HG03439 (cell line): ENCODE measurements at regions not wholly inside any gene's neighbourhood (a gene's known extent, or its start where the extent isn't known, plus 50 kb on each side); places are given as distances from the start of the nearest gene placed in this dataset.
"Not testable (repeated sequence)": the region's sequence is repeated elsewhere in the genome, so short reads cannot be mapped to it uniquely, and the experiment has no call there.

Source experiments
- ATAC-seq: cut with Tn5 transposase; IDR thresholded peaks from one replicate; pipeline ENCODE4 v1.9.1; 2021; ENCODE audit warnings: mild to moderate bottlenecking, moderate library complexity; ENCODE audit not compliant: unreplicated experiment

- ATAC-seq = no peak
These were observed 50.6 kb upstream of the C1QTNF9B start for GRCh38 chr13:23947893-23948292.

- ATAC-seq = no peak
These were observed 51.9 kb upstream of the C1QTNF9B start for GRCh38 chr13:23949200-23949599.

- ATAC-seq = no peak
These were observed 52.4 kb upstream of the C1QTNF9B start for GRCh38 chr13:23949736-23950135.

GRCh38 chr13:23950736-23951510 is 53.6 kb upstream of the C1QTNF9B start:
- no peak for ATAC-seq

GRCh38 chr13:23952796-23953195 is 55.5 kb upstream of the C1QTNF9B start:
- ATAC-seq = no peak

- no peak for ATAC-seq
These were observed 56.7 kb upstream of the C1QTNF9B start for GRCh38 chr13:23953860-23954512.

GRCh38 chr13:23955064-23955463 is 57.8 kb upstream of the C1QTNF9B start:
- no peak for ATAC-seq

- ATAC-seq = no peak
These were observed 58.8 kb upstream of the C1QTNF9B start for GRCh38 chr13:23956106-23956505.

GRCh38 chr13:23957981-23958380 is 60.7 kb upstream of the C1QTNF9B start:
- ATAC-seq = no peak

GRCh38 chr13:23959231-23959862 is 62.0 kb upstream of the C1QTNF9B start:
- no peak for ATAC-seq

- ATAC-seq = no peak
These were observed 63.4 kb upstream of the C1QTNF9B start for GRCh38 chr13:23960566-23961156.

GRCh38 chr13:23963184-23963931 is 66.1 kb upstream of the C1QTNF9B start:
- ATAC-seq = no peak

GRCh38 chr13:23963947-23964346 is 66.6 kb upstream of the C1QTNF9B start:
- no peak for ATAC-seq

- ATAC-seq = no peak
These were observed 68.0 kb upstream of the C1QTNF9B start for GRCh38 chr13:23965346-23965745.

GRCh38 chr13:23966221-23966690 is 69.0 kb upstream of the C1QTNF9B start:
- ATAC-seq = no peak

GRCh38 chr13:23966691-23967615 is 69.7 kb upstream of the C1QTNF9B start:
- ATAC-seq = peak; percentile 50

GRCh38 chr13:23967792-23968191 is 70.5 kb upstream of the C1QTNF9B start:
- not testable (repeated sequence) for ATAC-seq

GRCh38 chr13:23969647-23970046 is 72.3 kb upstream of the C1QTNF9B start:
- ATAC-seq = no peak

- ATAC-seq = peak; percentile 63
These were observed 82.3 kb upstream of the C1QTNF9B start for GRCh38 chr13:23979361-23980159.
